IPS-NIHi7 (cell line): ENCODE measurements at regions not wholly inside any gene's neighbourhood (a gene's known extent, or its start where the extent isn't known, plus 50 kb on each side); places are given as distances from the start of the nearest gene placed in this dataset.

Source experiments
- DNase-seq: peaks from one replicate; pipeline ENCODE4 v3.0.0; 2012; ENCODE audit warnings: mixed read lengths; ENCODE audit errors: extremely low spot score

GRCh38 chr16:61596655-61597054 is 439.6 kb downstream of the CDH8 start:
- no peak for DNase-seq

- DNase-seq, result no peak
Observed at GRCh38 chr16:61595605-61596004, 440.6 kb downstream of the CDH8 start.

GRCh38 chr16:61590577-61590976 is 445.7 kb downstream of the CDH8 start:
- DNase-seq, result no peak

GRCh38 chr16:61587526-61587925 is 448.7 kb downstream of the CDH8 start:
- no peak for DNase-seq

- no peak for DNase-seq
Observed at GRCh38 chr16:61581417-61582046, 454.7 kb downstream of the CDH8 start.

- no peak for DNase-seq
Observed at GRCh38 chr16:61580579-61580978, 455.7 kb downstream of the CDH8 start.

GRCh38 chr16:61579195-61579594 is 457.0 kb downstream of the CDH8 start:
- no peak for DNase-seq

- no peak for DNase-seq
Observed at GRCh38 chr16:61576476-61576875, 459.8 kb downstream of the CDH8 start.

- no peak for DNase-seq
Observed at GRCh38 chr16:61575617-61576016, 460.6 kb downstream of the CDH8 start.

GRCh38 chr16:61569028-61569427 is 467.2 kb downstream of the CDH8 start:
- DNase-seq, result no peak

GRCh38 chr16:61564716-61565115 is 471.5 kb downstream of the CDH8 start:
- DNase-seq, result no peak

- no peak for DNase-seq
Observed at GRCh38 chr16:61555718-61556441, 480.4 kb downstream of the CDH8 start.

- no peak for DNase-seq
Observed at GRCh38 chr16:61549327-61549726, 486.9 kb downstream of the CDH8 start.

- no peak for DNase-seq
Observed at GRCh38 chr16:61547626-61548025, 488.6 kb downstream of the CDH8 start.

- DNase-seq, result peak; percentile 24
Observed at GRCh38 chr16:61544165-61544564, 492.1 kb downstream of the CDH8 start.

- no peak for DNase-seq
Observed at GRCh38 chr16:61540216-61540615, 496.0 kb downstream of the CDH8 start.

GRCh38 chr16:61530697-61531096 is 505.5 kb downstream of the CDH8 start:
- DNase-seq, result no peak

- DNase-seq, result no peak
Observed at GRCh38 chr16:61500851-61501250, 535.4 kb downstream of the CDH8 start.

- no peak for DNase-seq
Observed at GRCh38 chr16:61480250-61480649, 556.0 kb downstream of the CDH8 start.

GRCh38 chr16:61471737-61472136 is 564.5 kb downstream of the CDH8 start:
- DNase-seq, result peak; percentile 12

GRCh38 chr16:61471023-61471422 is 565.2 kb downstream of the CDH8 start:
- DNase-seq, result no peak

GRCh38 chr16:61465285-61465684 is 571.0 kb downstream of the CDH8 start:
- DNase-seq, result no peak

GRCh38 chr16:61460020-61460419 is 576.2 kb downstream of the CDH8 start:
- no peak for DNase-seq

GRCh38 chr16:61435346-61435745 is 600.9 kb downstream of the CDH8 start:
- DNase-seq, result no peak
